ENCODE measurements at regions not wholly inside any gene's neighbourhood (a gene's known extent, or its start where the extent isn't known, plus 50 kb on each side); places are given as distances from the start of the nearest gene placed in this dataset.

DNA sequence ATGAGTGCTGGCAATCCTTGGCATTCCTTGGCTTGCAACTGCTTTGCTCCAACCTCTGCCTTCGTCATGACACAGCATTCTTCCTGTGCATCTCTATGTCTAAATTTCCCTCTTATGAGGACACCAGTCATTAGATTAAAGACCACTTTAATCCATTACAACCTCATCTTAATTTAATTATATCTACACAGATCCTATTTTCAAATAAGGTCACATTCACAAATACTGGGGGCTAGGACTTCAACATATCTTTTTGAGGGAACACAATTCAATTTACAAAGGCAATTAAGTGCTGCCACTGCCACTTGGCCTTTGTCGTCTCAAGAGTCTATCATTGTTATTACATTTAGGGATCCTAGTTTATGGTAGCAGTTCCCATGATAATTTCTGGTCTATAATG, 163.7 kb upstream of the PPP1R2C start:
- Histone ChIP-seq H2AFZ (ENCODE audit: low read length) (no peak overlapping the region; the same call in 1 of the 2 replicates), H3K36me3 (ENCODE audit: insufficient read depth, low read length) (peaks cover 60% of the 10 kb centered on the region), H3K27ac (ENCODE audit: low read depth, low read length, poor library complexity, severe bottlenecking) (peak overlapping the region; percentile 100), H3K4me3 (ENCODE audit: low read depth, low read length, poor library complexity, severe bottlenecking) (no peak overlapping the region), H3K9me2 (ENCODE audit: insufficient read depth, low read length) (no peaks in the 10 kb centered on the region), H3K9me3 (ENCODE audit: low read length) (peaks cover 61% of the 10 kb centered on the region), H3K79me2 (ENCODE audit: insufficient read depth, low read depth, low read length) (no peaks in the 10 kb centered on the region), H3K4me1 (ENCODE audit: insufficient read depth, low read length, poor library complexity, severe bottlenecking) (peaks cover 42% of the 10 kb centered on the region), H3K4me2 (ENCODE audit: low read length) (no peak overlapping the region), H4K20me1 (ENCODE audit: insufficient read depth, low read length) (no peaks in the 10 kb centered on the region)
- no TSS peak for BruUV-seq (replicated peaks)
- no peak for DNase-seq (ENCODE audit: low spot score)
- CTCF ChIA-PET (ENCODE audit: unreplicated experiment) = no interaction called here
- intact Hi-C loops (cut with micrococcal nuclease; ENCODE audit: unreplicated experiment) = loop anchor here (2.0 to 10.0 kb wide), 6 partner anchors 73 to 1019 kb away; partner anchors contain the start of gene CASK
- TF ChIP-seq, protein P1, sequence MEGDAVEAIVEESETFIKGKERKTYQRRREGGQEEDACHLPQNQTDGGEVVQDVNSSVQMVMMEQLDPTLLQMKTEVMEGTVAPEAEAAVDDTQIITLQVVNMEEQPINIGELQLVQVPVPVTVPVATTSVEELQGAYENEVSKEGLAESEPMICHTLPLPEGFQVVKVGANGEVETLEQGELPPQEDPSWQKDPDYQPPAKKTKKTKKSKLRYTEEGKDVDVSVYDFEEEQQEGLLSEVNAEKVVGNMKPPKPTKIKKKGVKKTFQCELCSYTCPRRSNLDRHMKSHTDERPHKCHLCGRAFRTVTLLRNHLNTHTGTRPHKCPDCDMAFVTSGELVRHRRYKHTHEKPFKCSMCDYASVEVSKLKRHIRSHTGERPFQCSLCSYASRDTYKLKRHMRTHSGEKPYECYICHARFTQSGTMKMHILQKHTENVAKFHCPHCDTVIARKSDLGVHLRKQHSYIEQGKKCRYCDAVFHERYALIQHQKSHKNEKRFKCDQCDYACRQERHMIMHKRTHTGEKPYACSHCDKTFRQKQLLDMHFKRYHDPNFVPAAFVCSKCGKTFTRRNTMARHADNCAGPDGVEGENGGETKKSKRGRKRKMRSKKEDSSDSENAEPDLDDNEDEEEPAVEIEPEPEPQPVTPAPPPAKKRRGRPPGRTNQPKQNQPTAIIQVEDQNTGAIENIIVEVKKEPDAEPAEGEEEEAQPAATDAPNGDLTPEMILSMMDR (conservative IDR thresholded peaks at IDR 0.05; ENCODE audit: low read length) = no peak
- no peak for TF ChIP-seq EZH2phosphoT487 (IDR thresholded peaks at IDR 0.05; ENCODE audit: borderline replicate concordance, low read depth, low read length)
- POLR2A ChIA-PET = interaction anchor here (0.5 to 1.7 kb wide), 2 partner anchors 72 to 1505 kb away, joined by 4 to 5 read pairs; no protein-coding TSS in a partner anchor

DNA sequence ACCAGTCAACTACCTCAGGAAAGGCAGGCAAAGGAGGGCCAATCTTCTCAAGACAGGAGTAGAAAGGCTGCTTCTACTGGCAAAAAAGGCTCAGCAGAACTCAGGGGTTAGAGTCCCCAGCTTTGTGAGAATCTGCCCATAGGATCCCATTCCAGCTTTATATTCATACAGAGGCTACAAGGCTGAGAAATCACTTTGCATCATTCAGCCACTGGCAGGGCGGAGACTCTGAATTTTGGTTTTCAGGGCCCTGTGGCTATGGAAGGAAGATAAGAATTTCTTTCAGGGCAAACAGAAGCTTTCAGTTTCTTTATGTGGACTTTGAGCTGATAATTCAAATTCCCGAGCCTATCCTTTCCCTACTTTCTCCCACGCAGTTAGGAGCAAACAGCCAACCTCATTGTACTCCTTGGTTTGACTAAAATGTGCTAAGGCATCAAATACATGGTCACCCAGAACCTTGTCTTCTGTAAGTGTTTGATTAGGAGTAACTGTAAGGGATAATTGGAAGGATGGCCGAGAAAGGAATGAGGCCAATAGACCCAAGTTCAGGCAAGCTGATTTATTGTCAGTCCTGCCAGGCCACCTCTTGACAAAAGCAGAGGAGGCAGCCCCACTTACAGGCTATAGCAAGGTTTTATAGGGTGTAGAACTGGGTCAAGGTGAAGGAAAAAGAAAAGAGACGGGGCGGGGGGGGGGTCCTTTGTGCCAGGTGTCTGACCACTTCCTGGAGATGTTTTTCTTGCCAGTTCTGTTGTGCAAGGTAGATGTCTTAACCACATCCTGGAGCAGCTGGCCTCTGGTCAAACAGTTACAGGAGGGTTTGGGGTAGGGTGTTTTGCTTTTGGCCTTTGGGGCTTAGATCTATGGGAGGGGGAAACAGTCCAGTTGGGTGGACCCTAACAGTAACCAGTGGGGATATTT, 165.3 kb upstream of the PPP1R2C start:
- Histone ChIP-seq H2AFZ (ENCODE audit: low read length) (peak overlapping the region; percentile 55; the same call in 1 of the 2 replicates), H3K9me3 (ENCODE audit: low read length) (peaks cover 72% of the 10 kb centered on the region), H4K20me1 (ENCODE audit: insufficient read depth, low read length) (no peaks in the 10 kb centered on the region), H3K79me2 (ENCODE audit: insufficient read depth, low read depth, low read length) (no peaks in the 10 kb centered on the region), H3K4me1 (ENCODE audit: insufficient read depth, low read length, poor library complexity, severe bottlenecking) (peaks cover 42% of the 10 kb centered on the region), H3K4me2 (ENCODE audit: low read length) (peak overlapping the region; percentile 59), H3K36me3 (ENCODE audit: insufficient read depth, low read length) (peaks cover 74% of the 10 kb centered on the region), H3K9me2 (ENCODE audit: insufficient read depth, low read length) (no peaks in the 10 kb centered on the region), H3K27ac (ENCODE audit: low read depth, low read length, poor library complexity, severe bottlenecking) (peak overlapping the region; percentile 100), H3K4me3 (ENCODE audit: low read depth, low read length, poor library complexity, severe bottlenecking) (peak overlapping the region; percentile 35)
- DNase-seq (ENCODE audit: low spot score) = peak; percentile 92
- CTCF ChIA-PET (ENCODE audit: unreplicated experiment) = interaction anchor here (1.0 kb wide), 1 partner anchor 1145 kb away, joined by 4 read pairs; no protein-coding TSS in a partner anchor
- POLR2A ChIA-PET = interaction anchor here (0.6 to 2.0 kb wide), 9 partner anchors 11 to 1060 kb away, joined by 3 to 13 read pairs (median 5); no protein-coding TSS in a partner anchor
- no peak for TF ChIP-seq EZH2phosphoT487 (IDR thresholded peaks at IDR 0.05; ENCODE audit: borderline replicate concordance, low read depth, low read length)
- TF ChIP-seq, protein P1 (conservative IDR thresholded peaks at IDR 0.05; ENCODE audit: low read length) = peak; percentile 43; the same call in 1 of the 2 replicates
- BruUV-seq (replicated peaks) = TSS peak; percentile 98
- intact Hi-C loops (cut with micrococcal nuclease; ENCODE audit: unreplicated experiment) = loop anchor here (1.0 to 10.0 kb wide), 7 partner anchors 75 to 1021 kb away; partner anchors contain the start of gene CASK
